ENCODE measurements at regions not wholly inside any gene's neighbourhood (a gene's known extent, or its start where the extent isn't known, plus 50 kb on each side); places are given as distances from the start of the nearest gene placed in this dataset.

DNA sequence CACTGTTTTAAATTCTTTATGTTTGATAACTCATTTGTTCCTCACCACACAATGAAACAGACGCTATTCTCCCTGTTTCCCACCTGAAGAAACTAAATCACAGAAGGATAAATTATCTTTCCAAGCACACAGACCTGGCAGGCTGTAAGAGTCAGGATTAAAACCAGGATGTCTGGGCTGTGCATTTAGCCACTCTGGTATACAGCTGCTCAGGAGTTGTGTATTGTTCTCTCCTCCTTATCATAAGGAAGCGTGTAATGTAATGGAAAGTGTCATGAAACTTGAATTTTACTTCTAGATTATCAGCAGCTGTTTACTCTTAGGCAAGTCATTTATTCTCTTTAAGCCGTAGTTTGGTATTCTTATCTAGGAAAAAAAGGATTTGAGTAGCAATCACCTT, 154.8 kb upstream of the LRIG3 start:
- no peak for TF ChIP-seq POLR2A (IDR thresholded peaks at IDR 0.05)
- TF ChIP-seq, protein P1, sequence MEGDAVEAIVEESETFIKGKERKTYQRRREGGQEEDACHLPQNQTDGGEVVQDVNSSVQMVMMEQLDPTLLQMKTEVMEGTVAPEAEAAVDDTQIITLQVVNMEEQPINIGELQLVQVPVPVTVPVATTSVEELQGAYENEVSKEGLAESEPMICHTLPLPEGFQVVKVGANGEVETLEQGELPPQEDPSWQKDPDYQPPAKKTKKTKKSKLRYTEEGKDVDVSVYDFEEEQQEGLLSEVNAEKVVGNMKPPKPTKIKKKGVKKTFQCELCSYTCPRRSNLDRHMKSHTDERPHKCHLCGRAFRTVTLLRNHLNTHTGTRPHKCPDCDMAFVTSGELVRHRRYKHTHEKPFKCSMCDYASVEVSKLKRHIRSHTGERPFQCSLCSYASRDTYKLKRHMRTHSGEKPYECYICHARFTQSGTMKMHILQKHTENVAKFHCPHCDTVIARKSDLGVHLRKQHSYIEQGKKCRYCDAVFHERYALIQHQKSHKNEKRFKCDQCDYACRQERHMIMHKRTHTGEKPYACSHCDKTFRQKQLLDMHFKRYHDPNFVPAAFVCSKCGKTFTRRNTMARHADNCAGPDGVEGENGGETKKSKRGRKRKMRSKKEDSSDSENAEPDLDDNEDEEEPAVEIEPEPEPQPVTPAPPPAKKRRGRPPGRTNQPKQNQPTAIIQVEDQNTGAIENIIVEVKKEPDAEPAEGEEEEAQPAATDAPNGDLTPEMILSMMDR (IDR thresholded peaks at IDR 0.05), result no peak
- H3K36me3 ChIP-seq, result no peaks in the 10 kb centered on the region
- intact Hi-C loops (cut with DNase I), result no loop called here
- H3K4me3 ChIP-seq, result no peak overlapping the region
- no peak overlapping the region for H3K27ac ChIP-seq
- no peaks in the 10 kb centered on the region for H3K27me3 ChIP-seq
- peak; percentile 33 to 67 (median 56) for ATAC-seq
- no peaks in the 10 kb centered on the region for H3K4me1 ChIP-seq
- no peak for DNase-seq
- WGBS (ENCODE audit: insufficient coverage, low coverage, low lambda C conversion rate, missing lambda C conversion rate), result 74% methylated on average over 3 of the region's 3 CpGs
- H3K9me3 ChIP-seq, result no peaks in the 10 kb centered on the region

DNA sequence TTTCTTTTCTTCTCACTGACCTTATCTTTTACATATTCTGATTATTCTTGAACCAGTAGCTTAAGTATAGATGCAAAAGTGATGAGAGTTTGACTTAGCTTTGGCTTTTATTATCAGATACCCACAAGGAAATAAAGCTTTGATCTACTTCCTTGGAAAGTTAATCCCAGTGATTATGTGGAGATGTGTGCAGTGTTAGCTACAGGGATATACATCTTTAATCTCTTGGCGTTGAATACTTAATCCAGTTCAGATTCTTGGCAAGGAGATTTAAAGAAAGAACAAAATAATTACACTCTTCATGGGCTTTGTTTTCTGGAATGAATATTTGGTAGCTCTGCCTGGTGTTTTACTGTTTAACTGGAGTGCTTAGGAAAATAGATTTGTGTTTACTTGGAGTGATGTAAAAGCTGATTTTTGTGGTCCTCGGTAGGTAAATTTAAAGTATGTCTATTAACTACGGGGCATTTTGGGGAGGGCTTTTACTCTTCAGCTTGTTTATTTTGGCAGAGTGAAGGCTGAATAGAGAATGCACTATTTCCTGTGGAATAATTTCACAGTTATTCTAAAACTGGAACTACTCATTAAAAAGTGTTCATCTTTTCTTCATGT, 150.1 kb upstream of the LRIG3 start:
- intact Hi-C loops (cut with DNase I), result no loop called here
- no peaks in the 10 kb centered on the region for H3K4me1 ChIP-seq
- H3K4me3 ChIP-seq, result no peak overlapping the region
- TF ChIP-seq, protein P1 (IDR thresholded peaks at IDR 0.05), result no peak
- no peak for TF ChIP-seq POLR2A (IDR thresholded peaks at IDR 0.05)
- WGBS (ENCODE audit: insufficient coverage, low coverage, low lambda C conversion rate, missing lambda C conversion rate), result 26% methylated on average over 3 of the region's 3 CpGs
- DNase-seq (no peak), ATAC-seq (no peak)
- no peaks in the 10 kb centered on the region for H3K27me3 ChIP-seq
- H3K9me3 ChIP-seq, result no peaks in the 10 kb centered on the region
- no peaks in the 10 kb centered on the region for H3K36me3 ChIP-seq
- H3K27ac ChIP-seq, result no peak overlapping the region

DNA sequence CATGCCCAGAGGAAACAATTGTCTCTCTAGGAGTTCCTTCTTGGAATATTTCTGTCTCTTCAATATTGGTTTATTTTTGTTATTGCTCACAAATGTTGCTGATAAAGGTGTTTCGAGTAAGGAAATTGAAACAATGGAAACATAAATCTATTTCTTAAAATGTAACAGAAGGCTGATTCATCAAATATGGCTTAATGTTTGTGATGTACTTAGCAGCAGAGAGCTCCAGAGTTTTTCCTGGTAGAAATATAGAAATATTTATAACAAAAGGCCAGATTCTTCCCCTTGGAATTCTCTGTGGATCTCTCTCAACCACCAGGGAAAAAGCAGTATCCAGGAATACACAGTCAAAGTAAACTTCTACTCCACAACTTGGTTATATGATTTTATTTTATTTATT, 149.2 kb upstream of the LRIG3 start:
- WGBS (ENCODE audit: insufficient coverage, low coverage, low lambda C conversion rate, missing lambda C conversion rate), result 60% methylated on average over 1 of the region's 1 CpG
- TF ChIP-seq, protein P1 (IDR thresholded peaks at IDR 0.05), result no peak
- TF ChIP-seq POLR2A (IDR thresholded peaks at IDR 0.05), result no peak

DNA sequence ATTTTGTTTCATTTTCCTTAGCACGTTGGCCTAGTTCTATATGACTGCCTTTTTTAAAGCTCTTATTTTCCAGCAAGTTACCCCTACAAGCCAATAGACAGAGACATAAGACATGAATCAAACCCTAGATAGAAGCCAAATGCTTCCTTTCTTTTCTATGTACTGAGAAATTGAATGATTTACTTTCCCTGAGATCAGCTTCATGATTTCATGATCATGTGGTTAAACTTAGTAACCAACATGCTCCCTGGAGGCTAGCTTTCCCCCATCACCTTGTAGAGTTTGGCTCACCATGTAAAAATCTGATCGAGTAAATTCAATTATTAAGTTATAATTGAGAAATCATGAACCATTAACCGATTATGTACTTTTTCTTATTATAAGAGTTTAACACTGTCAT, 148.1 kb upstream of the LRIG3 start:
- H3K9me3 ChIP-seq, result no peaks in the 10 kb centered on the region
- no peak overlapping the region for H3K27ac ChIP-seq
- no peak for TF ChIP-seq POLR2A (IDR thresholded peaks at IDR 0.05)
- TF ChIP-seq, protein P1 (IDR thresholded peaks at IDR 0.05), result no peak
- DNase-seq (no peak), ATAC-seq (no peak)
- intact Hi-C loops (cut with DNase I), result no loop called here
- 73% methylated on average over 3 of the region's 3 CpGs for WGBS (ENCODE audit: insufficient coverage, low coverage, low lambda C conversion rate, missing lambda C conversion rate)
- H3K4me3 ChIP-seq, result no peak overlapping the region
- H3K36me3 ChIP-seq, result no peaks in the 10 kb centered on the region
- no peaks in the 10 kb centered on the region for H3K27me3 ChIP-seq
- no peaks in the 10 kb centered on the region for H3K4me1 ChIP-seq

More for the DNA sequence above, 149.2 kb upstream of the LRIG3 start:
- Histone ChIP-seq H3K9me3 (no peaks in the 10 kb centered on the region), H3K27ac (no peak overlapping the region), H3K36me3 (no peaks in the 10 kb centered on the region), H3K4me1 (no peaks in the 10 kb centered on the region), H3K27me3 (no peaks in the 10 kb centered on the region), H3K4me3 (no peak overlapping the region)
- DNase-seq (no peak), ATAC-seq (no peak)
- intact Hi-C loops (cut with DNase I), result no loop called here

DNA sequence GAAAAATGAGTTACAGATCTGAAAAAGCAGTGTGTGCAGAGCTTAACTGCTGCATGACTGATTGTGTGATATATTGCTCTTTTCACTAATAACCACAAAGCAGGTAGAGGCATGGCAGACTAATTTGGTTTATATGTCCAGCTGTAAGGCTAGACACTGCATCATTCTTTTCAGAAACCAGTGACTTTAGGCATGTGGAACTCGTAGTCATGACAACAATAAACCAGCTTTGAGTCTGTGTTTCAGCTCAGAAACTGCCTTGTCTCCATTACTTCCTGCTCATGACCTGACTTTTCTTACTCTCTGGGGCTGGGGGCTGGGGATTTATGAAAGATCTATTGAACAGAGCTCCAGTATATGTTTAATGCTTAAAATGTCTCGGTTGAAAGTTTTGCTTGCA, 146.8 kb upstream of the LRIG3 start:
- no peaks in the 10 kb centered on the region for H3K27me3 ChIP-seq
- WGBS (ENCODE audit: insufficient coverage, low coverage, low lambda C conversion rate, missing lambda C conversion rate), result 25% methylated on average over 2 of the region's 2 CpGs
- ATAC-seq, result no peak
- H3K27ac ChIP-seq, result no peak overlapping the region
- no peaks in the 10 kb centered on the region for H3K4me1 ChIP-seq
- no peaks in the 10 kb centered on the region for H3K9me3 ChIP-seq
- no peak for DNase-seq
- H3K4me3 ChIP-seq, result no peak overlapping the region
- no peaks in the 10 kb centered on the region for H3K36me3 ChIP-seq
- TF ChIP-seq POLR2A (IDR thresholded peaks at IDR 0.05), result no peak
- TF ChIP-seq, protein P1 (IDR thresholded peaks at IDR 0.05), result no peak
- intact Hi-C loops (cut with DNase I), result no loop called here

Data from right lobe of liver (tissue), 6 donors.